Osteocyte (in vitro differentiated cells): ENCODE measurements at regions not wholly inside any gene's neighbourhood (a gene's known extent, or its start where the extent isn't known, plus 50 kb on each side); places are given as distances from the start of the nearest gene placed in this dataset.

Experiments
- DNase-seq: peaks from one replicate; pipeline ENCODE4 v3.0.0; 2021; ENCODE audit warnings: mixed read lengths; ENCODE audit not compliant: unreplicated experiment; ENCODE audit errors: extremely low spot score
- H3K27ac Mint-ChIP-seq: one replicate; pipeline ENCODE4 v1.8.0; 2021; ENCODE audit warnings: mild to moderate bottlenecking, mixed read lengths; ENCODE audit not compliant: unreplicated experiment
- H3K27me3 Mint-ChIP-seq: one replicate; pipeline ENCODE4 v1.8.0; 2021; ENCODE audit warnings: mixed read lengths; ENCODE audit not compliant: unreplicated experiment
- H3K36me3 Mint-ChIP-seq: one replicate; pipeline ENCODE4 v1.8.0; 2021; ENCODE audit warnings: mixed read lengths; ENCODE audit not compliant: unreplicated experiment
- H3K4me1 Mint-ChIP-seq: one replicate; pipeline ENCODE4 v1.8.0; 2021; ENCODE audit warnings: mixed read lengths; ENCODE audit not compliant: unreplicated experiment
- H3K4me3 Mint-ChIP-seq: one replicate; pipeline ENCODE4 v1.8.0; 2021; ENCODE audit warnings: mild to moderate bottlenecking, moderate library complexity, mixed read lengths; ENCODE audit not compliant: unreplicated experiment
- H3K9me3 Mint-ChIP-seq: one replicate; pipeline ENCODE4 v1.8.0; 2021; ENCODE audit warnings: mixed read lengths; ENCODE audit not compliant: unreplicated experiment
- CTCF ChIP-seq: fragments of 200-600 bp; sonication (generic); IDR thresholded peaks from 2 replicates; pipeline ENCODE4 v1.5.0; 2021; ENCODE audit warnings: antibody characterized with exemption, mild to moderate bottlenecking, moderate library complexity

- DNase-seq = peak; percentile 68
- Mint-ChIP-seq H3K9me3 (no peaks in the 10 kb centered on the region), H3K4me3 (no peak overlapping the region), H3K4me1 (peaks cover 51% of the 10 kb centered on the region), H3K36me3 (no peaks in the 10 kb centered on the region), H3K27ac (no peak overlapping the region), H3K27me3 (peaks cover 3% of the 10 kb centered on the region)
- no peak for TF ChIP-seq CTCF
These were observed 245.0 kb downstream of the TTLL2 start for GRCh38 chr6:167569879-167570278.

GRCh38 chr6:167570460-167571400 is 245.8 kb downstream of the TTLL2 start:
- H3K36me3 Mint-ChIP-seq = no peaks in the 10 kb centered on the region
- no peak overlapping the region for H3K4me3 Mint-ChIP-seq
- DNase-seq = peak; percentile 67
- H3K27ac Mint-ChIP-seq = no peak overlapping the region
- no peaks in the 10 kb centered on the region for H3K9me3 Mint-ChIP-seq
- no peak for TF ChIP-seq CTCF
- H3K27me3 Mint-ChIP-seq = no peaks in the 10 kb centered on the region
- peaks cover 53% of the 10 kb centered on the region for H3K4me1 Mint-ChIP-seq

GRCh38 chr6:167571550-167571949 is 246.7 kb downstream of the TTLL2 start:
- H3K9me3 Mint-ChIP-seq = no peaks in the 10 kb centered on the region
- peaks cover 50% of the 10 kb centered on the region for H3K4me1 Mint-ChIP-seq
- H3K27me3 Mint-ChIP-seq = no peaks in the 10 kb centered on the region

GRCh38 chr6:167572106-167572505 is 247.2 kb downstream of the TTLL2 start:
- no peaks in the 10 kb centered on the region for H3K9me3 Mint-ChIP-seq
- DNase-seq = peak; percentile 74
- H3K27ac Mint-ChIP-seq = no peak overlapping the region
- no peaks in the 10 kb centered on the region for H3K27me3 Mint-ChIP-seq
- H3K36me3 Mint-ChIP-seq = no peaks in the 10 kb centered on the region
- peaks cover 50% of the 10 kb centered on the region for H3K4me1 Mint-ChIP-seq
- H3K4me3 Mint-ChIP-seq = no peak overlapping the region
- no peak for TF ChIP-seq CTCF

More at GRCh38 chr6:167571550-167571949, 246.7 kb downstream of the TTLL2 start:
- no peak overlapping the region for H3K4me3 Mint-ChIP-seq
- DNase-seq = peak; percentile 77
- no peak for TF ChIP-seq CTCF
- H3K27ac Mint-ChIP-seq = no peak overlapping the region
- no peaks in the 10 kb centered on the region for H3K36me3 Mint-ChIP-seq

- Mint-ChIP-seq H3K27me3 (no peaks in the 10 kb centered on the region), H3K4me1 (peaks cover 50% of the 10 kb centered on the region), H3K9me3 (no peaks in the 10 kb centered on the region), H3K4me3 (no peak overlapping the region), H3K36me3 (no peaks in the 10 kb centered on the region), H3K27ac (peak overlapping the region; percentile 74)
- DNase-seq = peak; percentile 60
- TF ChIP-seq CTCF = no peak
These were observed 248.0 kb downstream of the TTLL2 start for GRCh38 chr6:167572841-167573271.
